Peyer's patch (tissue), 4 donors: ENCODE measurements at regions not wholly inside any gene's neighbourhood (a gene's known extent, or its start where the extent isn't known, plus 50 kb on each side); places are given as distances from the start of the nearest gene placed in this dataset.
"Not testable (repeated sequence)": the region's sequence is repeated elsewhere in the genome, so short reads cannot be mapped to it uniquely, and the experiment has no call there.

Source experiments
- CTCF ChIP-seq, 6 experiments: fragments of 450-650 bp in 4 of 6; fragments of 200-600 bp in 2 of 6; sonication (generic) in 1 of 6; IDR thresholded peaks; one replicate each; pipeline ENCODE4 v1.5.1; 2017 to 2019; ENCODE audit warnings: antibody characterized with exemption in 6 of 6, mild to moderate bottlenecking in 3 of 6, moderate library complexity in 1 of 6
- POLR2A ChIP-seq, 2 donors: fragments of 450-650 bp; IDR thresholded peaks; one replicate each; pipeline ENCODE4 v1.5.1; 2017; ENCODE audit warnings: antibody characterized with exemption in 2 of 2, mild to moderate bottlenecking in 2 of 2, moderate library complexity in 2 of 2

- not testable (repeated sequence) for TF ChIP-seq CTCF, POLR2A (IDR thresholded peaks at IDR 0.05)
Observed at GRCh38 chrX:140138065-140138464, 172.7 kb upstream of the CXorf66 start.
